ENCODE measurements at regions not wholly inside any gene's neighbourhood (a gene's known extent, or its start where the extent isn't known, plus 50 kb on each side); places are given as distances from the start of the nearest gene placed in this dataset.

DNA sequence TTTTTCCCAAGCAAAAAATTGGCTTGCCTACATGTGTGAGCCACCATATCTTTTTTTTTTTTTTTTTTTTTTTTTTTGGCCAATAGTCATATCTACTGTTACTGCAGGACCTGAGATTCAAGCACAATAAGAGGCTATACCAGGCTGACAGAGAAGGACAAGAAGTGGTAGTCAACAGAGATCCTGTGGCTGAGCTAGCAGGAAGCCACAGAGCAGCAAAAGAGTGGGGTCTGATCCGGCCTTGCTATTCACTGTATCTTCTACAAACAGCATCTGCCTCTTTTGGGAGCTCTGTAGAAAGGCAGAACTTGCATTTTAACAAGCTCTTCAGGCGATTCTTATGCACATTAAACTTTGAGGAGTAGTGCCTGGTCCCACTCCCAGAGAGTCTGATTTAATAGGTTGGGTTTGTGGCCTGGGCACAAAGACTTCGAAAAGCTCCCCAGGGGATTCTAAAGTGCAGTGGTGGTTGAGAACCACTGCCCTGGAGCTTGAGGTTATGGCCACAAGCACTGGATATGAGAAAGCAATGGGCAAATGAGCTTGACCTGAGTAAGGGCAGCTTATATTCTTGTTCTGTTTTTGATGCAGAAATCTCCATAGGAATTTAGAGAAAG, 162.8 kb downstream of the PIK3R1 start:
- Histone ChIP-seq H3K9me3 (ENCODE audit: low read depth) (no peaks in the 10 kb centered on the region), H3K4me1 (ENCODE audit: low read depth) (peaks cover 6% of the 10 kb centered on the region), H3K27ac (no peak overlapping the region), H3K36me3 (no peaks in the 10 kb centered on the region), H3K4me3 (no peak overlapping the region), H3K27me3 (no peaks in the 10 kb centered on the region)
- no peak for DNase-seq (ENCODE audit: low read depth in 1 of 2, low spot score in 1 of 2)
- TF ChIP-seq, protein P1, sequence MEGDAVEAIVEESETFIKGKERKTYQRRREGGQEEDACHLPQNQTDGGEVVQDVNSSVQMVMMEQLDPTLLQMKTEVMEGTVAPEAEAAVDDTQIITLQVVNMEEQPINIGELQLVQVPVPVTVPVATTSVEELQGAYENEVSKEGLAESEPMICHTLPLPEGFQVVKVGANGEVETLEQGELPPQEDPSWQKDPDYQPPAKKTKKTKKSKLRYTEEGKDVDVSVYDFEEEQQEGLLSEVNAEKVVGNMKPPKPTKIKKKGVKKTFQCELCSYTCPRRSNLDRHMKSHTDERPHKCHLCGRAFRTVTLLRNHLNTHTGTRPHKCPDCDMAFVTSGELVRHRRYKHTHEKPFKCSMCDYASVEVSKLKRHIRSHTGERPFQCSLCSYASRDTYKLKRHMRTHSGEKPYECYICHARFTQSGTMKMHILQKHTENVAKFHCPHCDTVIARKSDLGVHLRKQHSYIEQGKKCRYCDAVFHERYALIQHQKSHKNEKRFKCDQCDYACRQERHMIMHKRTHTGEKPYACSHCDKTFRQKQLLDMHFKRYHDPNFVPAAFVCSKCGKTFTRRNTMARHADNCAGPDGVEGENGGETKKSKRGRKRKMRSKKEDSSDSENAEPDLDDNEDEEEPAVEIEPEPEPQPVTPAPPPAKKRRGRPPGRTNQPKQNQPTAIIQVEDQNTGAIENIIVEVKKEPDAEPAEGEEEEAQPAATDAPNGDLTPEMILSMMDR (IDR thresholded peaks at IDR 0.05; ENCODE audit: low read depth, low read length): no peak

DNA sequence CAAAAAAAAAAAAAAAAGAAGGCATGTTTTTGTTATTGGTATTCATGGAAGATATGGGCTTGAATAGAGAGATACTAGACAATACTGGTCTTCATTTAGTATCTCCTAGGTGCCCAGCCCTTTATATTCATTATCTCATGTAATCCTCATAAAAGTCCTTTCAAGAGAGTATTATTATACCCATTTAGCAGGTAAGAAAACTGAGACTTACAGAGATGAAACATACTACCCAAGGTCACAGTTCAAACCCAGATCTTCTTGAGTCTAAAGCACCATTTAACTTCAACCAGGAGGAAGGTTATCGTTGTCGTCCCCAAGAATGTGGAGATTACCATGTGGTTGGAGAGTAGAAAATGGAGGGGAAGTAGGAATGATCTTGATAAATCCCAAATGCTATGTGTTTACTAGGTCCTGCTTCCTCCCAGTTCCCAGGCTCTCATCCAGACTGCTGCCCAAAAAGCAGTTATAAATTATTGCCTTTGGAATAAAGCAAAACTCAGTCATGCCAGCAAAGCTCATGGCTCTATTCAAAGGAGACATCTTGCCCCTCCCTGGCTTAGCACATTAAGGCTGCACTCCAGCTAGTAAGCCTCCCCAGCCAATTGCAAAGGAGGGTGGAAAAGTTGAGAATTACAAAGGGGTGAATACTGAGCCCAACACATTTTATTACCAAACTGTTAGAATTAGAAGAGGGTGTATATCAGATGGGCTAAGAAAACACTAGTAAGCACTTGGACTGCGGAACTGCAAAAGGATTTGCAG, 163.9 kb downstream of the PIK3R1 start:
- H3K4me1 ChIP-seq (ENCODE audit: low read depth): peaks cover 6% of the 10 kb centered on the region
- no peak for DNase-seq (ENCODE audit: low read depth in 1 of 2, low spot score in 1 of 2)
- no peak overlapping the region for H3K4me3 ChIP-seq
- H3K27ac ChIP-seq: no peak overlapping the region
- H3K36me3 ChIP-seq: no peaks in the 10 kb centered on the region
- no peaks in the 10 kb centered on the region for H3K9me3 ChIP-seq (ENCODE audit: low read depth)
- H3K27me3 ChIP-seq: no peaks in the 10 kb centered on the region
- TF ChIP-seq, protein P1 (IDR thresholded peaks at IDR 0.05; ENCODE audit: low read depth, low read length): no peak

DNA sequence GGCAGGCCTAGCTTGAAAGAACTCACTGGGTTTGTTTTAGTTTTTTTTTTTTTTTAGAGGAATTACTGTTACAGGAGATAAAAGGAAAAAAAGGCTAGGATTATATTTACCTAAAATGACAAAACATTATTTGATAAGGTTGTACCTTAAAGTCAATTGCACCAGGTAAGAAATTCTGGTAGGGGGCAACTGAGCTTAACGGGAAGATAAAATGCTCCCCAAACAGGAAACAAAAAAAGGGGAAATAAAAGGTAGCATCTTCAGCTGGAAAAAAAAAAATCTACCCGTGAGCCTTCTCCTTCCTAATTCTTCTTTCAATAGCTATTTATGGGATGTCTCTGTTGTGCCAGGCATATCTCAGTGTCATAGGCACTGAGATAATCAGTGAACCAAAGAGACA, 164.5 kb downstream of the PIK3R1 start:
- peaks cover 6% of the 10 kb centered on the region for H3K4me1 ChIP-seq (ENCODE audit: low read depth)
- H3K4me3 ChIP-seq: no peak overlapping the region
- TF ChIP-seq, protein P1 (IDR thresholded peaks at IDR 0.05; ENCODE audit: low read depth, low read length): no peak
- H3K36me3 ChIP-seq: no peaks in the 10 kb centered on the region
- H3K27me3 ChIP-seq: no peaks in the 10 kb centered on the region
- no peak overlapping the region for H3K27ac ChIP-seq
- no peak for DNase-seq (ENCODE audit: low read depth in 1 of 2, low spot score in 1 of 2)
- no peaks in the 10 kb centered on the region for H3K9me3 ChIP-seq (ENCODE audit: low read depth)

DNA sequence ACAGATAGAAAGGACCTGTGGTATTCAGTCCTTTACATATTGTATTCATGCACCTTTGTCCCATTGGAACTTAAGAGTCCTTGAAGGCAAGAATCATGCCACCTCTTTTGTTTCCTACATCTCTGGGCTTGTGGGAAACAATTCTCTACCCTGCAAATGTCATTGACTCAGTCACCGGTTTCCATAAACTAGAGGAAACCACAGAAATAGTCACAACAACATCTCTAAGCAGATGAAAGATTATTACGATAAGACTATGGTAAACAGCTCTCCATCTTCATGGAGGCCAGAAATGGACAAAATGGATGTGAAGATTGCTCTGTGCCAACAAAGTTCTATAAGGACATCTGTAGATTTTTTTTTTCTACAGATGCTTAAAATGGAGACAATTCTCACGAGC, 165.5 kb downstream of the PIK3R1 start:
- Histone ChIP-seq H3K4me3 (no peak overlapping the region), H3K27me3 (no peaks in the 10 kb centered on the region), H3K9me3 (ENCODE audit: low read depth) (no peaks in the 10 kb centered on the region), H3K36me3 (no peaks in the 10 kb centered on the region), H3K27ac (no peak overlapping the region), H3K4me1 (ENCODE audit: low read depth) (peaks cover 6% of the 10 kb centered on the region)
- DNase-seq (ENCODE audit: low read depth in 1 of 2, low spot score in 1 of 2): no peak
- TF ChIP-seq, protein P1 (IDR thresholded peaks at IDR 0.05; ENCODE audit: low read depth, low read length): no peak

DNA sequence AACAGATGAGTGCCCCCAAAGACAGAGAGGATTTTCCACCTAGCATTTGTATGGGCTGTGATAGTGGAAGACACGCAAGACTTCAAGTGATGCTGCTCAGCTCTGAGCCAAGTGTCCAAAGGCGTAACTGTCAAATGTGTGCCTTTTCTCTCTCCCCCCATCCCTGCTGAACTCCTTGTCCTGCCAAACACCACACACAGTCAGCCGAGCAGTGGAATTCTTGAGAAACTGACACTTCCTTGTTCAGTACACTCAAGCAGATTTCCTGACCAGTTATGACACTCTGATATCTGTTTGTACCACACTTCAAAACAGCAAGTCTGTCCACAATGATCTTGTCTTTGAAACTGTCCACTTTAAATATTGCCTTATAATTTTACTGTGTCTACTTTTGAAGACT, 166.4 kb downstream of the PIK3R1 start:
- TF ChIP-seq, protein P1 (IDR thresholded peaks at IDR 0.05; ENCODE audit: low read depth, low read length): no peak
- Histone ChIP-seq H3K27me3 (no peaks in the 10 kb centered on the region), H3K36me3 (no peaks in the 10 kb centered on the region), H3K4me1 (ENCODE audit: low read depth) (peaks cover 6% of the 10 kb centered on the region), H3K27ac (no peak overlapping the region), H3K9me3 (ENCODE audit: low read depth) (no peaks in the 10 kb centered on the region), H3K4me3 (no peak overlapping the region)
- DNase-seq (ENCODE audit: low read depth in 1 of 2, low spot score in 1 of 2): peak in 1 of 2 donors; percentile 10

Data from cardiac muscle cell (in vitro differentiated cells and primary cell).